ENCODE measurements at regions not wholly inside any gene's neighbourhood (a gene's known extent, or its start where the extent isn't known, plus 50 kb on each side); places are given as distances from the start of the nearest gene placed in this dataset.

DNA sequence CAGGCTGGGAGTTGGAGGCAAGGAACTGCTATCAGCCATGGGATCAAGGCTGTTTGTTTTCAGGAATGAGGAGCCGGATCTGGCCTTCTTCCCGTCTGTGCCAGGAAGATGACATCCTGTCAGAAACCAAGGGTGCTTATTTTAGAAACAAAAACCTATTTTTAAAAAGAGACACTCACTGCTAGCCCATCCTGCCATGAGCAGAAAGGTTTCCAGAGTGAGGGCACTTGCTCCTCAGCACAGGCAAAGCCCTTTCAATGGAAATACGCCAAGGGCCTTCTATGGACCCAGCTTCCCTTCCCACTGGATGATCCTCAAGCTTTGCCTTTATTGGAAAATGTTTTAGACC lies 132.6 kb upstream of the FSTL4 start:
- Histone ChIP-seq H3K4me3 (replicated peaks; ENCODE audit: insufficient read depth, low read length) (no peak overlapping the region), H3K27me3 (ENCODE audit: insufficient read depth, poor library complexity, severe bottlenecking) (no peaks in the 10 kb centered on the region), H3K27ac (replicated peaks) (no peak overlapping the region)
- TF ChIP-seq, protein P1, sequence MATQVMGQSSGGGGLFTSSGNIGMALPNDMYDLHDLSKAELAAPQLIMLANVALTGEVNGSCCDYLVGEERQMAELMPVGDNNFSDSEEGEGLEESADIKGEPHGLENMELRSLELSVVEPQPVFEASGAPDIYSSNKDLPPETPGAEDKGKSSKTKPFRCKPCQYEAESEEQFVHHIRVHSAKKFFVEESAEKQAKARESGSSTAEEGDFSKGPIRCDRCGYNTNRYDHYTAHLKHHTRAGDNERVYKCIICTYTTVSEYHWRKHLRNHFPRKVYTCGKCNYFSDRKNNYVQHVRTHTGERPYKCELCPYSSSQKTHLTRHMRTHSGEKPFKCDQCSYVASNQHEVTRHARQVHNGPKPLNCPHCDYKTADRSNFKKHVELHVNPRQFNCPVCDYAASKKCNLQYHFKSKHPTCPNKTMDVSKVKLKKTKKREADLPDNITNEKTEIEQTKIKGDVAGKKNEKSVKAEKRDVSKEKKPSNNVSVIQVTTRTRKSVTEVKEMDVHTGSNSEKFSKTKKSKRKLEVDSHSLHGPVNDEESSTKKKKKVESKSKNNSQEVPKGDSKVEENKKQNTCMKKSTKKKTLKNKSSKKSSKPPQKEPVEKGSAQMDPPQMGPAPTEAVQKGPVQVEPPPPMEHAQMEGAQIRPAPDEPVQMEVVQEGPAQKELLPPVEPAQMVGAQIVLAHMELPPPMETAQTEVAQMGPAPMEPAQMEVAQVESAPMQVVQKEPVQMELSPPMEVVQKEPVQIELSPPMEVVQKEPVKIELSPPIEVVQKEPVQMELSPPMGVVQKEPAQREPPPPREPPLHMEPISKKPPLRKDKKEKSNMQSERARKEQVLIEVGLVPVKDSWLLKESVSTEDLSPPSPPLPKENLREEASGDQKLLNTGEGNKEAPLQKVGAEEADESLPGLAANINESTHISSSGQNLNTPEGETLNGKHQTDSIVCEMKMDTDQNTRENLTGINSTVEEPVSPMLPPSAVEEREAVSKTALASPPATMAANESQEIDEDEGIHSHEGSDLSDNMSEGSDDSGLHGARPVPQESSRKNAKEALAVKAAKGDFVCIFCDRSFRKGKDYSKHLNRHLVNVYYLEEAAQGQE (IDR thresholded peaks at IDR 0.05; ENCODE audit: insufficient replicate concordance, low read depth), result no peak
- TF ChIP-seq POLR2AphosphoS5 (IDR thresholded peaks at IDR 0.05; ENCODE audit: low read depth), result no peak
- TF ChIP-seq SPI1 (IDR thresholded peaks at IDR 0.05; ENCODE audit: borderline replicate concordance, low read depth), result no peak
- TF ChIP-seq, protein P2, sequence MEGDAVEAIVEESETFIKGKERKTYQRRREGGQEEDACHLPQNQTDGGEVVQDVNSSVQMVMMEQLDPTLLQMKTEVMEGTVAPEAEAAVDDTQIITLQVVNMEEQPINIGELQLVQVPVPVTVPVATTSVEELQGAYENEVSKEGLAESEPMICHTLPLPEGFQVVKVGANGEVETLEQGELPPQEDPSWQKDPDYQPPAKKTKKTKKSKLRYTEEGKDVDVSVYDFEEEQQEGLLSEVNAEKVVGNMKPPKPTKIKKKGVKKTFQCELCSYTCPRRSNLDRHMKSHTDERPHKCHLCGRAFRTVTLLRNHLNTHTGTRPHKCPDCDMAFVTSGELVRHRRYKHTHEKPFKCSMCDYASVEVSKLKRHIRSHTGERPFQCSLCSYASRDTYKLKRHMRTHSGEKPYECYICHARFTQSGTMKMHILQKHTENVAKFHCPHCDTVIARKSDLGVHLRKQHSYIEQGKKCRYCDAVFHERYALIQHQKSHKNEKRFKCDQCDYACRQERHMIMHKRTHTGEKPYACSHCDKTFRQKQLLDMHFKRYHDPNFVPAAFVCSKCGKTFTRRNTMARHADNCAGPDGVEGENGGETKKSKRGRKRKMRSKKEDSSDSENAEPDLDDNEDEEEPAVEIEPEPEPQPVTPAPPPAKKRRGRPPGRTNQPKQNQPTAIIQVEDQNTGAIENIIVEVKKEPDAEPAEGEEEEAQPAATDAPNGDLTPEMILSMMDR (IDR thresholded peaks at IDR 0.05; ENCODE audit: insufficient read depth, low read length), result no peak
- no peak for TF ChIP-seq GABPA (IDR thresholded peaks at IDR 0.05; ENCODE audit: low read depth)
- no peak for DNase-seq (ENCODE audit: low read depth in 1 of 2, low spot score in 1 of 2)

DNA sequence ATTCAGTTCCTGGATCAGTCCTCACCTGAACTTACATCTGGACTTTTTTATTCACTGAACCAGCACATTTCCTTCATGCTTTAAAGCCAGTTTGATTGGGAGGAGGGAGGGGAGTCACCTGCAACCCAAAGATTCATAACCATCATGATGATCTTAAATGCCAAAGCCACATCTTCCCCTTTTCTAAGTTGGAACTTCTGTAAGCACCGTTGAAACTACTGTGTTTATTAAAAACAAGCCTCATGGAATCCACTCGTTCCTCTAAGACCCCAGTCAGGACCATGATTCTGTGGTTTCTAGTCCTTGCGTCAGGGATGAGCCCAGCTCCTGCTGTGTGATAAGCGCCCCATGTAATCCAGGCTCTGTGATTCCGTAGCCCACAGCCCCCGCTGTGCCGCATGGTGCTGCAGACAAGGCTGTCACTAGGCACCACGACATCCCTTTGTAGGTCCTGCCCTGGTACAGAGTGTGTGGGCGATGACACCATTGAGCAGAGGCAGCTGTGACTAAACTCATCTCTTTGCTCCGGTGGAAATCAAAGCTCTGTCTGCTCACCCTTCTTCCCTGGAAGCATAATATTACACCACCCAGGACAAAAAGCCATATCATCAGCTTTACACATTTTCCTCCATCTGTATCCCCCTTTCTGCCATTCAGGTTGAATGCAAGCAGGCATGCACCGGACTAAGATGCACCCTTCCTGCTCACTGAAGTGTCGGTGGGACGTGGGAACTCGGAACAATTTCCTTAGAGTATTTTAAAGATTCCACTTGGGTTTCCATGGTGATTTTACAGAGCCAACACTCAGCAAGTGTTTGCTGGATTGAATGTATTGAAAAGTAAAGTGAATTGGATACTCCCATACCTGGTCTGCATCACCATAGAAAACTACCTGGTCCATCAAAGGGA lies 132.0 kb upstream of the FSTL4 start:
- no peak for TF ChIP-seq GABPA (IDR thresholded peaks at IDR 0.05; ENCODE audit: low read depth)
- TF ChIP-seq, protein P2 (IDR thresholded peaks at IDR 0.05; ENCODE audit: insufficient read depth, low read length), result no peak
- no peak for TF ChIP-seq POLR2AphosphoS5 (IDR thresholded peaks at IDR 0.05; ENCODE audit: low read depth)
- TF ChIP-seq, protein P1 (IDR thresholded peaks at IDR 0.05; ENCODE audit: insufficient replicate concordance, low read depth), result no peak
- TF ChIP-seq SPI1 (IDR thresholded peaks at IDR 0.05; ENCODE audit: borderline replicate concordance, low read depth), result no peak
- no peak for DNase-seq (ENCODE audit: low read depth in 1 of 2, low spot score in 1 of 2)
- H3K4me3 ChIP-seq (replicated peaks; ENCODE audit: insufficient read depth, low read length), result no peak overlapping the region
- no peaks in the 10 kb centered on the region for H3K27me3 ChIP-seq (ENCODE audit: insufficient read depth, poor library complexity, severe bottlenecking)
- no peak overlapping the region for H3K27ac ChIP-seq (replicated peaks)

DNA sequence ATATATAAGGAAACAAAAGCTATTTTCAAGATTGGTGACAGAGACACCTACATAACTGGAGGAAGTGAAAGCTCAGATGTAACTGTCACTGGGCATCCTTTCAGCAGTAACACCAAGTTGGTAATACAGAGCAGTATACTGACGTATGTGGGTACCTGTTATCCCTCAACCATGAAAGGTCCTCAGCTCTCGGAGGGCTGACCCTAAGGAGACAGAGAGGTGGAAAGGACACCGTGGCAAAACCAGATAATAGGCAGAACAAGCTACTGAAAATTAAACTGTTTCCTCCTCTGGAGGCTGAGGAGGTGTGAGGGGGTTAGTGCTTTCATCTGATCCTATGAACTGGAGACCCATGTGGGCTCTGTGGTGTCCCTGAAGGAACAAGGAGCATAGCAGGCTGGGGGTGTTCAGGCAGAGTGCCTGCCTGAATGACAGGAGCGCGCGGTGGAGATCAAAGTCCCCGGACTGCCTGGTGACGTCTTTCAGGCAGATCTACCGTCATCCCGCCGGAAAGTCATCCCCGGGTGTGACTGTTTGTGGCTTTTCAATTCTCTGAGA lies 130.2 kb upstream of the FSTL4 start:
- no peak overlapping the region for H3K4me3 ChIP-seq (replicated peaks; ENCODE audit: insufficient read depth, low read length)
- no peak overlapping the region for H3K27ac ChIP-seq (replicated peaks)
- no peak for DNase-seq (ENCODE audit: low read depth in 1 of 2, low spot score in 1 of 2)
- H3K27me3 ChIP-seq (ENCODE audit: insufficient read depth, poor library complexity, severe bottlenecking), result no peaks in the 10 kb centered on the region
- no peak for TF ChIP-seq SPI1 (IDR thresholded peaks at IDR 0.05; ENCODE audit: borderline replicate concordance, low read depth)
- TF ChIP-seq, protein P2 (IDR thresholded peaks at IDR 0.05; ENCODE audit: insufficient read depth, low read length), result no peak
- TF ChIP-seq, protein P1 (IDR thresholded peaks at IDR 0.05; ENCODE audit: insufficient replicate concordance, low read depth), result no peak
- no peak for TF ChIP-seq GABPA (IDR thresholded peaks at IDR 0.05; ENCODE audit: low read depth)
- TF ChIP-seq POLR2AphosphoS5 (IDR thresholded peaks at IDR 0.05; ENCODE audit: low read depth), result no peak

All from HL-60 (cell line).